GM19023 (cell line): ENCODE measurements at regions not wholly inside any gene's neighbourhood (a gene's known extent, or its start where the extent isn't known, plus 50 kb on each side); places are given as distances from the start of the nearest gene placed in this dataset.
"Not testable (repeated sequence)": the region's sequence is repeated elsewhere in the genome, so short reads cannot be mapped to it uniquely, and the experiment has no call there.

Source experiments
- ATAC-seq: cut with Tn5 transposase; IDR thresholded peaks from one replicate; pipeline ENCODE4 v1.9.1; 2021; ENCODE audit warnings: mild to moderate bottlenecking, moderate library complexity; ENCODE audit not compliant: unreplicated experiment

GRCh38 chr7:130942211-130942964 is 208.4 kb upstream of the KLF14 start:
- no peak for ATAC-seq

DNA sequence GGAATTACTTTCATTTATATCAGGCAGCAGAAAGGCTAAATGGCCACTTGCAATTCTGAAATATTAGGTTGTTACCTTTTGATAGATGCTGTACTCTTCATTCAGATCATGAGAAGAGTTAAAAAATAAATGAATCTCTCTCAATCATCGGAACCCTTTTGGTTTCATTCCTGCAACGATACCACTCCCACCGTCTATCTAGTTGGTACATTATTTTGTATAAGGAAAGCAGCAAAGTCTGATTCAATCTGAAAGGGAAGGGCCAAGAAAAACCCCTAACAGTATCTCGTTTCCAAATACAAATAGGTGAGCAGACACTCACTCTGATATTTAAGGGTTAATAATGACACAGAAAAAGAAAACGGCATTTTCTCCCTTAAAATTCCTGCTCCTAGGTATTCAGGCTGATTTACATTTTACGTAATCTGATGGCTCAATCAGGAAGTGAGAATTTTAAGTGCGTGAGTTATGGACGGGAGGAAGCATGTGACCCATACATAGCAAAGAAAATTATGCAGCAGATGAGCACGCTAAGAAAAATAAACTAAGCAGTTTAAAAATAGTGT is 209.4 kb upstream of the KLF14 start:
- ATAC-seq: no peak

DNA sequence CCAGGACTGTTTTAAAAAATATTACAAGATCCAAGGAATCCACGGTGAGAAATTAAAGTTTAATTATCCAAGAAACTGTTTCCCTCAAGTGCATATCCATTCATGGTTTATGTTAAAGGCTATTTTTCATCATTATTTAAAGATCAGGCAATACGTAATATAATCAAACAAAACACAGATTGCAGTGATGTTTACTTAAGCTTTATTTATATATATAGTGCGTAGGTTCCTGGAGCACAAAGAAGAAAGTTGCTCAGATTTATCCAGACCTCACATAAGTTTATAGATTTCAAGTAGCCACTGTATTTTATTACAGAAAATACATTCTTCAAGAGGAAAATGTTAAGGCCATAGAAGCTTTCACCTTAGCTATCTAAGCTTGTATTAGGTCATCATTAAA is 210.0 kb upstream of the KLF14 start:
- no peak for ATAC-seq

DNA sequence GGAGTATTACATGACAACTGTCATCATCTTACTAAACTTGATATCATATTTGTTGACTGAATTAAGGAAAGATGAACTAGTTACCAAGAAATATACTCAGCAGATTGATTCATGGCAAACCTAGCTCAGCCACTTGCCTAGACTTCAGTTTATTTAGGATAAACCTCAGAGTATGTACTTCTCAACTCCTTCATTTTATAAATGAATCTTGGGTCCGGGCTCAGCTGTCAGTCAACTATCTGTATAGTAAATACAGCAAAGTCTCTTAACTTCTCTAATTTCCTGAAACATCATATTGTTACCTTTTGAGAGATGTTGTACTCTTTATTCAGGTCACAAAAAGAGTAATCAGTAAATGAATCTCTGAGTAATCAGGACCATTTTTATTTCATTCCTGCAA is 211.0 kb upstream of the KLF14 start:
- no peak for ATAC-seq

DNA sequence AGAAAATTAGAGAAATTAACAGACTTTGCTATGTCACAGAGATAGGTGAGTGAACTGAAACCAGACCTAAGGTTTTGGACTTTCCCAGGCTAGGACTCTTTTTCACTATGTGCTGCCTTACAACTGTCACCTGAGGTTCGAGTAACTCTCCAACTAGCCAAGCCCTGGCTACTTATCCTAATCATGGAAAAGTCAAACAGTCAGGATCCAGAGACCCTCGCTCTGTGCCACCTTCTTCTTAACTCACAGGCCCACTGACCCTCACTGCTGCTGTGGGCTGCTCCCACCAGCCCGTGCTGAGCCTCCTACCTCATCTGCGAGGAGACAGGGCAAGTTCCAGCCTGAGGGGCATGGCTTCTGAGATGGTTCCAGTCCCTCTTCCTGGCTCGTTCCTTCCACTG is 211.4 kb upstream of the KLF14 start:
- no peak for ATAC-seq

GRCh38 chr7:130946114-130946513 is 212.1 kb upstream of the KLF14 start:
- ATAC-seq: no peak

DNA sequence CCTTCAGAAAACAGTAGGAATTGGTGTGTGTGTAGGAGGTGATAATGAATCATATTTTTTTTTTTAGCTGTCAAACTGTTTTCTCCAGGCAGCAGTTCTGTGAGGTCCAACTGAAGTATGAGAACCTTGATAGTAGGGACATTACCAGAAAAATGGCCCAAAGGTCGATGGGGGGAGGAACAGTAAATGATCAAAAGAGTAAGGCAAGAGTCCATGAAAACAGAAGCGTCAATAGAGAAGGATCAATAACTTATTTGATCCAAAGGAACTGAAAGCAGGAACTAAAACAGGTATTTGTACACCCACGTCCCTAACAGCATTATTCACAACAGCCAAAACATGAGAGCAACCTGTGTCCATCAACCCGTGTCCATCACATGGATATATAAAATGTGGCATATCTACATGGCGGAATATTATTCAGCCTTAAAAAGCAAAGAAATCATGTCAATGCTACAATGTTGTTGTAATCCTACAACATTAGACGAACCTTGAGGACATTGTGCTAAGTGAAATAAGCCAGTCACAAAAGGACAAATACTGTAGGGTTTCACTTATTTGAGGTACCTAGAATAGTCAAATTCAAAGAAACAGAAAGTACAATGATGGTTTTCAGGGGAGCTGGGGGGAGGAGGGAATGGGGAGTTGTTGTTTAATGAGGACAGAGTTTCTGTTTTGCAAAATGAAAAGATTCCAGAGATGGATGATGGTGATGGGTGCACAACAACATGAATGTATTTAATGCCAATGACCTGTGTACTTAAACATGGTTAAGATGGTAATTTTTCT is 214.0 kb upstream of the KLF14 start:
- ATAC-seq: no peak

- no peak for ATAC-seq
Measured at GRCh38 chr7:130948822-130949221, 214.8 kb upstream of the KLF14 start.

GRCh38 chr7:130949550-130949949 is 215.5 kb upstream of the KLF14 start:
- no peak for ATAC-seq

GRCh38 chr7:130950054-130950453 is 216.0 kb upstream of the KLF14 start:
- ATAC-seq: no peak

DNA sequence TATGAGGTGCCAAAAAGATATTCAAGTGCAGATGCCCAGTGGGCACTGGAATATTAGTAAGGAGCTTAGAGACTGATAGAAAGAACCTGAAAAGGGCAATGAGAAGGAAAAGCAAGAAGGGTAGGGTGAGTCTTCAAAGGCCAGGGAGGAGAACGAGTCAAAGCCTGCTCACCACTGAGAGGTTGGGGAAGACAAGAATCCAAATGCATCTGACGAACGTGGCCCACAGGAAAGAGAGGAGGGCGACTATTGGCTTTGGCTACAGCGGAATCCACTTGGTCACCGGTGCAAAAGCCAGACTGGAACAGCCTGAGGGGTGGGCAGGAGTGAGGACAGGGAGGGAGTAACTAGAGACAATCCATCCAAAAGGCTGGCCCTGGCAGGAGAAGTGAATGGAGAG is 216.7 kb upstream of the KLF14 start:
- no peak for ATAC-seq

DNA sequence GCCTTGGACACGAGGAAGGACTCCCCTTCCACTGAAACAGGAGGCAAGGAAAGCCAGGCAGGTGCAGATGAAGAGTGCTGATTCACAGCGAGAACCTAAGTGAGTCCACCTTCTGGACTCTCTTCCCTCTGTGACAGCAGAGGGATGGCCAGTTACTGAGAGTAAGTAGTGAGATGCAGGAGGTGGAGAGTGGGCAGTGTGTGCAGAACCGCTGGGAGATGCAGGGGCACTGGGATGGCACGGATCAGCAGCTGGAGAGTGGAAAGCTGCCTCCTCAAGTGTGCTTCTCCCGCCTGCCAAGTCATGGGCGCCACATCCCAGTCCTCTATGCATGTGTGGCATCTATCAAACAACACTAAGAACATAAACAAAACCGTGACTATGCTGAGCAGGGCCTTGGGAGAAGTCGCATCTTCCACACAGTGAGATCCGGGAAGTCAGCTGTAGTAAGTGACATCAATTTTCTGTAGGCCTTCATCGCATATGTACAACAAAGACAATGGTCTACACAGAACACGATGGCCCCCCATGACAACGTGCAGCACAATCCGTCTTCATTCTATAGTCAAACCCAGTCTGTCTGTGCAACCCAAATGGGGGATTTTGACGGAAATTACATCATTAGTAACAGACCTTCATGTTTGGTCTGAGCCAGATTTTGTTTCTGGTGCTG is 217.4 kb upstream of the KLF14 start:
- ATAC-seq: no peak

DNA sequence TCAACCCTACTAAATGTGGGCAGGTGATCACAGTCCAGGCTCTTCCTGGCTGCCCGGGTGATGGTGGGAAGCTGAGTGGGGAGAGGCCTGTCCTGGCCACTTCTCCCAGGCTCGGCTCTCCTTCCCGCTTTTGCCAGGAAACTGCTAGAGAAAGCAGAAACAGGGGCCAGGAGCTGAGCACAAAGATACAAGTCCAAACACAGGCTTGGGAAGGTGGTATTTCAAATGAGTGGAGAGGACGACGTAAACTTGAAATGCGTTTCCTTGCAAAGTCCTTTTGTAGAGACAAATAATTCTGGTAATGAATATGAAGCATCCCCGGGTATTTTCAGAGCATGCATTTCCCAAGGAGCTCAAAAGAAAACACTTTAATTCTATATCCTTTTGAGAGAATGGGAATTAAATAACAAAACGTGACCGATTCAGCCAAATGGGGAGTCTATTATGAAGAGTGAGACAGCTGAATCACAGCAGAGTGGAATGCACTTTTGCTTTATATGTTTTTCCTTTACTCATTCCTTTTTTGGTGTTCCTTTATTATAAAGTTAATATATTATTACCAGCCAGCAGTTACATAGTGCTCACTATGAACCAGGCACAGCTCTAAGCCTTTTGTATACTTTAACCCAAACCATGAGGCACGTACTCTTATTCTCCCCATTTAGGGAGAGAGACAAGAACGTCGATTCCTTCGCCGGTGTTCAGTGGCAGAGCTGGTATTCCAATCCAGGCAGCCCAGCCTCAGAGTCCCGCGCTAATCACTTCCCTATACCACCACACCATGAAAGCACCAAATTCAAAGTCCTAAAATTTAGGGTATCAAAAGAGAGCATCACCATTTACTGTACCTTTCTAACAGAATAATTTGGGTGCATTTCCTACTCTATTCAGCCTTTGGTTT is 218.2 kb upstream of the KLF14 start:
- ATAC-seq: no peak

DNA sequence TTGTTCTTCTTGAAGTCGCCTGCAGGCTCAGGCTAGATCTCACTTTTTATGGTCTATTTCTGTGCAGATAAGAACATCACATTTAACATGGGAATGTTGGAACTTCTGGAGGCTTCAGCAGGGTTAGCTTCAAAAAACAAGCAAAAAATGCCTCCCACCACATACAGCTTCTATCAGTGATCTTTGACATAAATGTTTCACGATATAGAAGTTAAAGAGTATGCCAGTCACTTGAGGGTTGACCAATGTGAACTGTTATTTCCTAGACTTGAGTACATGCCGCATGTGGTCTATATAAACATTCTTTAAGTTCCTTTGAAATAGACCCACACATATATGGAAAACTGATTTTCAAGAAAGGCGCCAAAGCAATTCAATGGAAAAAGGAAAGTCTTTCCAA is 219.2 kb upstream of the KLF14 start:
- ATAC-seq: no peak

GRCh38 chr7:130954918-130955564 is 221.0 kb upstream of the KLF14 start:
- ATAC-seq: no peak

- ATAC-seq: no peak
Measured at GRCh38 chr7:130955565-130955919, 221.5 kb upstream of the KLF14 start.

- ATAC-seq: no peak
Measured at GRCh38 chr7:130956417-130957136, 222.6 kb upstream of the KLF14 start.

DNA sequence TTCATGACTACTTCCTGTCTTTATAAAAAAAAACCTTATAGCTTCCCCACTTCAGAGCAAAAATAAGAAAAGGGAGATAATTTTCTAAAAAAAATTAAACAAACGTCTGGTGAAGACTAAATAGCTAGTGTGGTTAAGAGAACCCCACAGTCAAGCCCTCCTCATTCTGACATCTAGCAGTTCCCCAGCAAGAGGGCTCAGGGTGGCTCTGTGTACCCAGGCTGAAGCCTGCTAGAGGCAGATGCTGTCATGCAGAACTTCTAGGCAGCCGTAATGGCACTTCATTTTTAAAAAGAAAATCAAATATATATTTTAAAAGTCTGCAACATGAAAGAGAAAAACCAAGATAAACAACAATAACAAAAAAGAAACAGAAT is 223.1 kb upstream of the KLF14 start:
- no peak for ATAC-seq

- ATAC-seq: not testable (repeated sequence)
Measured at GRCh38 chr7:130957722-130958435, 223.9 kb upstream of the KLF14 start.
